Mammary epithelial cell (primary cell): ENCODE measurements at regions not wholly inside any gene's neighbourhood (a gene's known extent, or its start where the extent isn't known, plus 50 kb on each side); places are given as distances from the start of the nearest gene placed in this dataset.

ENCODE experiments used
- EZH2 ChIP-seq: IDR thresholded peaks from 2 replicates; pipeline ENCODE4 v1.6.1; 2012; ENCODE audit warnings: low read length, inconsistent platforms, borderline replicate concordance
- TF ChIP-seq, protein P1 (sequence below), 2 donors: IDR thresholded peaks in 1 of 2; conservative IDR thresholded peaks in 1 of 2; 2 replicates each; pipeline ENCODE4 v1.5.1; 2011 to 2012; ENCODE audit warnings: inconsistent platforms in 2 of 2, low read length in 2 of 2, mild to moderate bottlenecking in 2 of 2, control low read depth in 1 of 2, low read depth in 1 of 2; ENCODE audit not compliant: insufficient read depth in 1 of 2; ENCODE audit errors: extremely low read depth in 1 of 2

DNA sequence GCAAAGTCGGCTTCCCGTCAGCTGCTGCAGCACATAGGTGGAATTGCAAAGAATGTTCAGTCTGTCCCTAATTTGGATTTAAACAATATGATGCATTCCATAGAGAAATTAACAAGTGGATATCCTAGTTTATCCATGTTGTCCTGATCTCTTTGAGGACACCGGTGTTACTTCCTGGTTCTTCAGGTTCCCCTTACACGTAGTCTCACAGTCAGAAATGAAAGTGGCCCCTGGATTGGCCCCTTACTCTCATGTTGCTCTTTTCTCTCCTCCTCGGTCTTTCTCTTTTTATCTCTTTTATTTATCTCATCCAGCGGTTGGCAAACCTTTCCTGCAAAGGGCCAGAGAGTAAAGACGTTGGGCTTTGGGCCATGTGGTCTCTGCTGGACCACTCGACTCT is 265.1 kb downstream of the GAS1 start:
- TF ChIP-seq, protein P1, sequence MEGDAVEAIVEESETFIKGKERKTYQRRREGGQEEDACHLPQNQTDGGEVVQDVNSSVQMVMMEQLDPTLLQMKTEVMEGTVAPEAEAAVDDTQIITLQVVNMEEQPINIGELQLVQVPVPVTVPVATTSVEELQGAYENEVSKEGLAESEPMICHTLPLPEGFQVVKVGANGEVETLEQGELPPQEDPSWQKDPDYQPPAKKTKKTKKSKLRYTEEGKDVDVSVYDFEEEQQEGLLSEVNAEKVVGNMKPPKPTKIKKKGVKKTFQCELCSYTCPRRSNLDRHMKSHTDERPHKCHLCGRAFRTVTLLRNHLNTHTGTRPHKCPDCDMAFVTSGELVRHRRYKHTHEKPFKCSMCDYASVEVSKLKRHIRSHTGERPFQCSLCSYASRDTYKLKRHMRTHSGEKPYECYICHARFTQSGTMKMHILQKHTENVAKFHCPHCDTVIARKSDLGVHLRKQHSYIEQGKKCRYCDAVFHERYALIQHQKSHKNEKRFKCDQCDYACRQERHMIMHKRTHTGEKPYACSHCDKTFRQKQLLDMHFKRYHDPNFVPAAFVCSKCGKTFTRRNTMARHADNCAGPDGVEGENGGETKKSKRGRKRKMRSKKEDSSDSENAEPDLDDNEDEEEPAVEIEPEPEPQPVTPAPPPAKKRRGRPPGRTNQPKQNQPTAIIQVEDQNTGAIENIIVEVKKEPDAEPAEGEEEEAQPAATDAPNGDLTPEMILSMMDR (conservative IDR thresholded peaks at IDR 0.05 in 1 of 2, IDR thresholded peaks at IDR 0.05 in 1 of 2; ENCODE audit: extremely low read depth in 1 of 2, insufficient read depth in 1 of 2, low read depth in 1 of 2, low read length in 2 of 2): no peak
- no peak for TF ChIP-seq EZH2
